IMR-90 (cell line): ENCODE measurements at regions not wholly inside any gene's neighbourhood (a gene's known extent, or its start where the extent isn't known, plus 50 kb on each side); places are given as distances from the start of the nearest gene placed in this dataset.

Experiments
- ATAC-seq: fragments of 200-7000 bp; cut with Tn5 transposase; 2 replicates; pipeline ENCODE4 v1.9.1; 2020; ENCODE audit warnings: low read depth, mild to moderate bottlenecking, moderate library complexity
- BruUV-seq: library from RNA; stranded (reverse); fragments of 400-500 nt; replicated peaks from 2 replicates; lab custom pipeline; 2021; lab: Mats Ljungman, UMichigan
- CTCF ChIA-PET: fragments of 300-600 bp; formaldehyde crosslinking; extraction: SDS; loops from one replicate; lab custom pipeline; 2021; ENCODE audit warnings: antibody characterized with exemption; lab: Yijun Ruan, JAX
- POLR2A ChIA-PET: fragments of 300-600 bp; sonication (Branson Sonifier 250); formaldehyde crosslinking; loops from one replicate; lab custom pipeline; 2022; ENCODE audit warnings: antibody characterized with exemption; ENCODE audit not compliant: unreplicated experiment; lab: Charles Lee
- DNase-seq: peaks from one replicate; pipeline ENCODE4 v3.0.0; 2013
- H2AFZ ChIP-seq: replicated peaks from 2 replicates; pipeline ENCODE3; 2013; ENCODE audit warnings: low read length, mild to moderate bottlenecking; ENCODE audit not compliant: poor library complexity
- H2AK5ac ChIP-seq: 2 replicates; pipeline ENCODE4 v1.6.1; 2013; ENCODE audit warnings: low read depth, low read length, inconsistent platforms
- H2AK9ac ChIP-seq: replicated peaks from 2 replicates; pipeline ENCODE3; 2013; ENCODE audit warnings: mild to moderate bottlenecking, low read depth, low read length, moderate library complexity; ENCODE audit not compliant: poor library complexity
- H2BK120ac ChIP-seq: 2 replicates; pipeline ENCODE4 v1.6.1; 2013; ENCODE audit warnings: low read depth, low read length, inconsistent platforms
- H2BK15ac ChIP-seq: 3 replicates; pipeline ENCODE4 v1.6.1; 2013; ENCODE audit warnings: low read depth, low read length, inconsistent platforms
- H2BK20ac ChIP-seq: 2 replicates; pipeline ENCODE4 v1.6.1; 2013; ENCODE audit warnings: low read depth, mild to moderate bottlenecking, inconsistent platforms, low read length, moderate library complexity
- H2BK5ac ChIP-seq: 2 replicates; pipeline ENCODE4 v1.6.1; 2013; ENCODE audit warnings: mild to moderate bottlenecking, low read depth, low read length, inconsistent platforms; ENCODE audit not compliant: poor library complexity, severe bottlenecking
- H3K14ac ChIP-seq: replicated peaks from 2 replicates; pipeline ENCODE4 v1.6.1; 2013; ENCODE audit warnings: low read depth, low read length, inconsistent platforms
- H3K18ac ChIP-seq: 2 replicates; pipeline ENCODE4 v1.6.1; 2013; ENCODE audit warnings: low read depth, low read length, control low read depth
- H3K23ac ChIP-seq: 2 replicates; pipeline ENCODE4 v1.6.1; 2013; ENCODE audit warnings: low read depth, low read length, inconsistent platforms
- H3K27ac ChIP-seq: 2 replicates; pipeline ENCODE4 v1.5.1; 2013; ENCODE audit warnings: mild to moderate bottlenecking, control low read depth, low read length; ENCODE audit not compliant: insufficient read depth
- H3K27me3 ChIP-seq: 2 replicates; pipeline ENCODE4 v1.6.1; 2013; ENCODE audit warnings: low read length; ENCODE audit not compliant: control insufficient read depth, insufficient read depth
- H3K36me3 ChIP-seq: 2 replicates; pipeline ENCODE4 v1.6.1; 2013; ENCODE audit warnings: low read length, mixed read lengths; ENCODE audit not compliant: control insufficient read depth, insufficient read depth
- H3K4ac ChIP-seq: 2 replicates; pipeline ENCODE4 v1.6.1; 2013; ENCODE audit warnings: low read depth, low read length, inconsistent platforms
- H3K4me1 ChIP-seq: 2 replicates; pipeline ENCODE4 v1.6.1; 2013; ENCODE audit warnings: low read length, mixed read lengths; ENCODE audit not compliant: control insufficient read depth, insufficient read depth
- H3K4me2 ChIP-seq: 2 replicates; pipeline ENCODE4 v1.6.1; 2013; ENCODE audit warnings: low read depth, mild to moderate bottlenecking, control low read depth, low read length, moderate library complexity
- H3K4me3 ChIP-seq: 2 replicates; pipeline ENCODE4 v1.5.1; 2013; ENCODE audit warnings: low read depth, mild to moderate bottlenecking, control low read depth, low read length, moderate library complexity; ENCODE audit not compliant: insufficient read depth
- H3K56ac ChIP-seq: 2 replicates; pipeline ENCODE4 v1.6.1; 2013; ENCODE audit warnings: low read length, inconsistent platforms; ENCODE audit not compliant: insufficient read depth; ENCODE audit errors: extremely low read depth
- H3K79me1 ChIP-seq, 2 experiments: 2 replicates each; pipeline ENCODE4 v1.6.1; 2013; ENCODE audit warnings: low read length in 2 of 2, inconsistent platforms in 1 of 2, low read depth in 1 of 2
- H3K9ac ChIP-seq: 2 replicates; pipeline ENCODE4 v1.6.1; 2013; ENCODE audit warnings: low read depth, low read length, control low read depth
- H3K9me1 ChIP-seq: 2 replicates; pipeline ENCODE4 v1.6.1; 2013; ENCODE audit warnings: low read length, inconsistent platforms; ENCODE audit not compliant: insufficient read depth
- H3K9me3 ChIP-seq: 2 replicates; pipeline ENCODE4 v1.6.1; 2013; ENCODE audit warnings: low read length; ENCODE audit not compliant: control insufficient read depth, insufficient read depth
- H4K20me1 ChIP-seq: 2 replicates; pipeline ENCODE4 v1.6.1; 2013; ENCODE audit warnings: low read length, inconsistent platforms; ENCODE audit not compliant: insufficient read depth
- H4K5ac ChIP-seq: 2 replicates; pipeline ENCODE4 v1.6.1; 2013; ENCODE audit warnings: mild to moderate bottlenecking, low read depth, low read length, control low read depth
- H4K8ac ChIP-seq, 2 experiments: 2 replicates each; pipeline ENCODE4 v1.6.1; 2013; ENCODE audit warnings: low read depth in 2 of 2, low read length in 2 of 2, control low read depth in 1 of 2, inconsistent platforms in 1 of 2
- H4K91ac ChIP-seq: 2 replicates; pipeline ENCODE4 v1.6.1; 2013; ENCODE audit warnings: low read depth, low read length, inconsistent platforms; ENCODE audit not compliant: insufficient read depth
- BHLHE40 ChIP-seq: fragments of 150-350 bp; IDR thresholded peaks from 2 replicates; pipeline ENCODE4 v1.6.1; 2016; ENCODE audit warnings: mild to moderate bottlenecking, low read depth, low read length
- CEBPB ChIP-seq: IDR thresholded peaks from 2 replicates; pipeline ENCODE4 v1.6.1; 2012; ENCODE audit warnings: low read depth, low read length, improper control_type of control experiment
- CHD1 ChIP-seq: IDR thresholded peaks from 2 replicates; pipeline ENCODE4 v1.6.1; 2012; ENCODE audit warnings: low read depth, low read length, improper control_type of control experiment
- FOS ChIP-seq: fragments of 150-350 bp; IDR thresholded peaks from 2 replicates; pipeline ENCODE4 v1.6.1; 2016; ENCODE audit warnings: low read depth, low read length
- MAFK ChIP-seq: IDR thresholded peaks from 2 replicates; pipeline ENCODE4 v1.6.1; 2012; ENCODE audit warnings: low read depth, low read length, improper control_type of control experiment
- MAZ ChIP-seq: IDR thresholded peaks from 2 replicates; pipeline ENCODE4 v1.6.1; 2012; ENCODE audit warnings: low read depth, mild to moderate bottlenecking, low read length, improper control_type of control experiment, moderate library complexity, borderline replicate concordance
- MXI1 ChIP-seq: IDR thresholded peaks from 2 replicates; pipeline ENCODE4 v1.6.1; 2012; ENCODE audit warnings: low read depth, mild to moderate bottlenecking, low read length, moderate library complexity, borderline replicate concordance
- NFE2L2 ChIP-seq: fragments of 150-350 bp; IDR thresholded peaks from 2 replicates; pipeline ENCODE4 v1.6.1; 2016; ENCODE audit warnings: low read depth, mild to moderate bottlenecking, low read length
- POLR2A ChIP-seq: IDR thresholded peaks from 2 replicates; pipeline ENCODE4 v1.6.1; 2012; ENCODE audit warnings: mild to moderate bottlenecking, low read depth, low read length
- RAD21 ChIP-seq: IDR thresholded peaks from 2 replicates; pipeline ENCODE4 v1.6.1; 2012; ENCODE audit warnings: low read length, improper control_type of control experiment
- RCOR1 ChIP-seq: IDR thresholded peaks from 2 replicates; pipeline ENCODE4 v1.6.1; 2012; ENCODE audit warnings: mild to moderate bottlenecking, low read length, improper control_type of control experiment; ENCODE audit not compliant: insufficient replicate concordance
- RFX5 ChIP-seq: IDR thresholded peaks from 2 replicates; pipeline ENCODE4 v1.8.0; 2012; ENCODE audit warnings: low read depth, mild to moderate bottlenecking, low read length, moderate library complexity
- SMC3 ChIP-seq: fragments of 150-350 bp; IDR thresholded peaks from 2 replicates; pipeline ENCODE4 v1.6.1; 2016; ENCODE audit warnings: low read depth, mild to moderate bottlenecking, antibody characterized with exemption, low read length, moderate library complexity
- USF2 ChIP-seq: fragments of 150-350 bp; IDR thresholded peaks from 2 replicates; pipeline ENCODE4 v1.6.1; 2017; ENCODE audit warnings: mild to moderate bottlenecking, antibody characterized with exemption, low read length, low read depth
- WGBS, 2 experiments: methylation state at CpG; one replicate each; pipeline versions ENCODE4 v1.1.5 to v1.1.7; 2013; ENCODE audit warnings: missing lambda C conversion rate in 2 of 2; ENCODE audit not compliant: insufficient read length in 1 of 2; ENCODE audit errors: extremely low coverage in 2 of 2; 5-methylcytosine and 5-hydroxymethylcytosine counted together
- dilution Hi-C: fragments of 300-500 bp; cut with HindIII; formaldehyde crosslinking; loops from one replicate; pipeline ENCODE4 v1.14.3; 2018; ENCODE audit warnings: low sequenced_read_pairs; ENCODE audit not compliant: unreplicated experiment
- in situ Hi-C: fragments of 300-500 bp; cut with MboI; formaldehyde crosslinking; loops from 3 replicates; pipeline ENCODE4 v1.14.3; 2019; ENCODE audit warnings: low sequenced_read_pairs, inconsistent platforms, mixed read lengths
- intact Hi-C: fragments of 100-400 bp; cut with micrococcal nuclease; formaldehyde crosslinking; loops from 2 replicates; pipeline ENCODE4 v1.10.0; 2022
- TF ChIP-seq, protein P1 (sequence below): fragments of 150-350 bp; IDR thresholded peaks from 2 replicates; pipeline ENCODE4 v1.6.1; 2016; ENCODE audit warnings: low read depth, mild to moderate bottlenecking, low read length, moderate library complexity, borderline replicate concordance
- TF ChIP-seq, protein P2 (sequence below): conservative IDR thresholded peaks from 2 replicates; pipeline ENCODE4 v1.5.1; 2012; ENCODE audit warnings: mild to moderate bottlenecking, low read depth, low read length, improper control_type of control experiment

DNA sequence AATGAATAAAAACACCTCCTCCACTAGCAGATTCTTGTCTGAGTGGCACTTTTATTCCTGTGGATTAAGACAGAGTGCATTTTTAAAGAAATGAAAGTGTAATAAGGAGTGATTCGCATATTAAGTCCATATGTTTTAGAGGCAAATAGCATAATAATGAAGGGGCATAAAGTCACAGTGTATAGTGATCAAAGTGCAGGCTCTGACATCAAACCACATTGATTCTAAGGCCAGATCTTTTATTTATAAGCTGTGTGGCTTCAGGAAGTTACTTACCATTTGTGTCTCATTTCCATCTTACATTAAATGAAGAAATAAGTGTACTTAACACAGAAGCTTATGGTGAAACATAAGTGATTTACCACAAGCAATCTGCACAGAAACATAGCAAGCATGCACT, 332.8 kb downstream of the GASK1B start:
- H2AK5ac ChIP-seq = no peak overlapping the region
- H3K4ac ChIP-seq = no peak overlapping the region
- in situ Hi-C loops (no loop called here), dilution Hi-C loops (no loop called here), intact Hi-C loops (no loop called here)
- no peak overlapping the region for H3K14ac ChIP-seq
- H3K4me3 ChIP-seq = no peak overlapping the region
- no peak overlapping the region for H2BK15ac ChIP-seq
- H4K91ac ChIP-seq = no peak overlapping the region
- H3K23ac ChIP-seq = no peak overlapping the region
- H2BK20ac ChIP-seq = no peak overlapping the region
- no peak overlapping the region for H3K27ac ChIP-seq
- DNase-seq = no peak
- no peaks in the 10 kb centered on the region for H3K4me1 ChIP-seq
- no peak overlapping the region for H2AK9ac ChIP-seq
- H3K79me1 ChIP-seq = no peaks in the 10 kb centered on the region
- no CpG with 5 or more reads among the region's 1 CpG for WGBS, 2 experiments
- H4K5ac ChIP-seq = no peak overlapping the region
- H2BK120ac ChIP-seq = no peak overlapping the region
- no peaks in the 10 kb centered on the region for H4K20me1 ChIP-seq
- no peak overlapping the region for H3K4me2 ChIP-seq
- no peak overlapping the region for H4K8ac ChIP-seq
- H3K18ac ChIP-seq = no peak overlapping the region
- no peak for ATAC-seq
- CTCF ChIA-PET = no interaction called here
- H2BK5ac ChIP-seq = no peak overlapping the region
- BruUV-seq = no TSS peak
- H3K9ac ChIP-seq = no peak overlapping the region
- TF ChIP-seq MXI1 = no peak
- no peak for TF ChIP-seq RFX5
- no peak for TF ChIP-seq NFE2L2
- no peak for TF ChIP-seq CEBPB
- TF ChIP-seq FOS = no peak
- no peak for TF ChIP-seq MAFK
- no peak for TF ChIP-seq POLR2A
- TF ChIP-seq, protein P1, sequence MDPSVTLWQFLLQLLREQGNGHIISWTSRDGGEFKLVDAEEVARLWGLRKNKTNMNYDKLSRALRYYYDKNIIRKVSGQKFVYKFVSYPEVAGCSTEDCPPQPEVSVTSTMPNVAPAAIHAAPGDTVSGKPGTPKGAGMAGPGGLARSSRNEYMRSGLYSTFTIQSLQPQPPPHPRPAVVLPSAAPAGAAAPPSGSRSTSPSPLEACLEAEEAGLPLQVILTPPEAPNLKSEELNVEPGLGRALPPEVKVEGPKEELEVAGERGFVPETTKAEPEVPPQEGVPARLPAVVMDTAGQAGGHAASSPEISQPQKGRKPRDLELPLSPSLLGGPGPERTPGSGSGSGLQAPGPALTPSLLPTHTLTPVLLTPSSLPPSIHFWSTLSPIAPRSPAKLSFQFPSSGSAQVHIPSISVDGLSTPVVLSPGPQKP = no peak
- TF ChIP-seq BHLHE40 = no peak
- TF ChIP-seq, protein P2, sequence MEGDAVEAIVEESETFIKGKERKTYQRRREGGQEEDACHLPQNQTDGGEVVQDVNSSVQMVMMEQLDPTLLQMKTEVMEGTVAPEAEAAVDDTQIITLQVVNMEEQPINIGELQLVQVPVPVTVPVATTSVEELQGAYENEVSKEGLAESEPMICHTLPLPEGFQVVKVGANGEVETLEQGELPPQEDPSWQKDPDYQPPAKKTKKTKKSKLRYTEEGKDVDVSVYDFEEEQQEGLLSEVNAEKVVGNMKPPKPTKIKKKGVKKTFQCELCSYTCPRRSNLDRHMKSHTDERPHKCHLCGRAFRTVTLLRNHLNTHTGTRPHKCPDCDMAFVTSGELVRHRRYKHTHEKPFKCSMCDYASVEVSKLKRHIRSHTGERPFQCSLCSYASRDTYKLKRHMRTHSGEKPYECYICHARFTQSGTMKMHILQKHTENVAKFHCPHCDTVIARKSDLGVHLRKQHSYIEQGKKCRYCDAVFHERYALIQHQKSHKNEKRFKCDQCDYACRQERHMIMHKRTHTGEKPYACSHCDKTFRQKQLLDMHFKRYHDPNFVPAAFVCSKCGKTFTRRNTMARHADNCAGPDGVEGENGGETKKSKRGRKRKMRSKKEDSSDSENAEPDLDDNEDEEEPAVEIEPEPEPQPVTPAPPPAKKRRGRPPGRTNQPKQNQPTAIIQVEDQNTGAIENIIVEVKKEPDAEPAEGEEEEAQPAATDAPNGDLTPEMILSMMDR = no peak
- no peak for TF ChIP-seq RCOR1
- TF ChIP-seq RAD21 = no peak
- TF ChIP-seq SMC3 = no peak
- TF ChIP-seq MAZ = no peak
- no peak for TF ChIP-seq CHD1
- TF ChIP-seq USF2 = no peak
- H3K9me1 ChIP-seq = no peaks in the 10 kb centered on the region
- POLR2A ChIA-PET = no interaction called here
- H3K9me3 ChIP-seq = no peaks in the 10 kb centered on the region
- H3K27me3 ChIP-seq = no peaks in the 10 kb centered on the region
- no peak overlapping the region for H2AFZ ChIP-seq
- H3K36me3 ChIP-seq = no peaks in the 10 kb centered on the region
- H3K56ac ChIP-seq = no peak overlapping the region; the same call in 1 of the 2 replicates
